GM23248 (cell line): ENCODE measurements at regions not wholly inside any gene's neighbourhood (a gene's known extent, or its start where the extent isn't known, plus 50 kb on each side); places are given as distances from the start of the nearest gene placed in this dataset.

Experiments used
- DNase-seq: peaks from one replicate; pipeline ENCODE4 v3.0.0-alpha.2; 2015
- H2AFZ ChIP-seq: fragments of 200-600 bp; sonication (generic); 2 replicates; pipeline ENCODE4 v1.6.1; 2016; ENCODE audit warnings: antibody characterized with exemption
- H3F3A ChIP-seq: fragments of 200-600 bp; sonication (generic); 2 replicates; pipeline ENCODE4 v1.6.1; 2016; ENCODE audit warnings: mild to moderate bottlenecking, antibody characterized with exemption, mixed run types; ENCODE audit not compliant: insufficient read depth
- H3K27ac ChIP-seq: fragments of 200-600 bp; sonication (generic); 2 replicates; pipeline ENCODE4 v1.5.1; 2016; ENCODE audit warnings: mild to moderate bottlenecking
- H3K27me3 ChIP-seq: fragments of 200-600 bp; sonication (generic); replicated peaks from 2 replicates; pipeline ENCODE4 v1.6.1; 2016; ENCODE audit warnings: mild to moderate bottlenecking; ENCODE audit not compliant: insufficient read depth
- H3K36me3 ChIP-seq: fragments of 200-600 bp; sonication (generic); 2 replicates; pipeline ENCODE4 v1.6.1; 2016; ENCODE audit warnings: low read depth, mild to moderate bottlenecking
- H3K4me1 ChIP-seq: fragments of 200-600 bp; sonication (generic); 2 replicates; pipeline ENCODE4 v1.6.1; 2016; ENCODE audit warnings: mild to moderate bottlenecking; ENCODE audit not compliant: insufficient read depth
- H3K4me2 ChIP-seq: fragments of 200-600 bp; sonication (generic); one replicate; pipeline ENCODE4 v1.6.1; 2016; ENCODE audit warnings: mild to moderate bottlenecking; ENCODE audit not compliant: unreplicated experiment
- H3K4me3 ChIP-seq: fragments of 200-600 bp; sonication (generic); 2 replicates; pipeline ENCODE4 v1.5.1; 2016; ENCODE audit warnings: mild to moderate bottlenecking
- H3K79me2 ChIP-seq: fragments of 200-600 bp; sonication (generic); 2 replicates; pipeline ENCODE4 v1.6.1; 2016; ENCODE audit warnings: mild to moderate bottlenecking; ENCODE audit not compliant: insufficient read depth
- H3K9ac ChIP-seq: fragments of 200-600 bp; sonication (generic); 2 replicates; pipeline ENCODE4 v1.6.1; 2016; ENCODE audit warnings: mild to moderate bottlenecking
- H3K9me2 ChIP-seq: fragments of 200-600 bp; sonication (generic); 2 replicates; pipeline ENCODE4 v1.6.1; 2016; ENCODE audit warnings: mixed run types, mild to moderate bottlenecking, moderate library complexity; ENCODE audit not compliant: insufficient read depth
- H3K9me3 ChIP-seq: fragments of 200-600 bp; sonication (generic); one replicate; pipeline ENCODE4 v1.6.1; 2017; ENCODE audit warnings: low read depth
- H4K20me1 ChIP-seq: fragments of 200-600 bp; sonication (generic); 2 replicates; pipeline ENCODE4 v1.6.0; 2016; ENCODE audit not compliant: insufficient read depth
- EZH2 ChIP-seq: fragments of 200-600 bp; sonication (generic); IDR thresholded peaks from 2 replicates; pipeline ENCODE4 v1.6.1; 2018; ENCODE audit warnings: antibody characterized with exemption, mild to moderate bottlenecking; ENCODE audit not compliant: insufficient read depth, poor library complexity, severe bottlenecking
- EZH2phosphoT487 ChIP-seq: fragments of 200-600 bp; sonication (generic); IDR thresholded peaks from 2 replicates; pipeline ENCODE4 v1.6.1; 2018; ENCODE audit warnings: antibody characterized with exemption, moderate library complexity, mild to moderate bottlenecking, low read depth; ENCODE audit not compliant: insufficient read depth
- WGBS, 2 experiments: methylation state at CpG; one replicate each; pipeline ENCODE4 v1.1.6; 2015 to 2017; ENCODE audit warnings: low lambda C conversion rate in 2 of 2, low coverage in 1 of 2; ENCODE audit errors: missing lambda C conversion rate in 2 of 2; 5-methylcytosine and 5-hydroxymethylcytosine counted together
- in situ Hi-C: fragments of 300-500 bp; cut with MboI; formaldehyde crosslinking; loops from 2 replicates; pipeline ENCODE4 v1.15.0; 2020

GRCh38 chr17:77285594-77286390 lies 145.0 kb downstream of the SEC14L1 start:
- Histone ChIP-seq H3K9me2 (no peaks in the 10 kb centered on the region), H3K4me2 (peak overlapping the region; percentile 66), H3K4me3 (peak overlapping the region; percentile 29), H3K36me3 (no peaks in the 10 kb centered on the region), H3K27me3 (no peaks in the 10 kb centered on the region), H3K79me2 (peaks cover 8% of the 10 kb centered on the region; the same call in 1 of the 2 replicates), H3K9me3 (no peaks in the 10 kb centered on the region), H3F3A (peaks cover 27% of the 10 kb centered on the region), H4K20me1 (no peaks in the 10 kb centered on the region), H3K4me1 (peaks cover 45% of the 10 kb centered on the region), H2AFZ (no peak overlapping the region), H3K27ac (peak overlapping the region; percentile 95), H3K9ac (peak overlapping the region; percentile 76)
- DNase-seq, result peak; percentile 98
- no peak for TF ChIP-seq EZH2
- no peak for TF ChIP-seq EZH2phosphoT487
- in situ Hi-C loops, result no loop called here
- WGBS, 2 experiments, result 55 to 58% methylated on average over 34 of the region's 34 CpGs

DNA sequence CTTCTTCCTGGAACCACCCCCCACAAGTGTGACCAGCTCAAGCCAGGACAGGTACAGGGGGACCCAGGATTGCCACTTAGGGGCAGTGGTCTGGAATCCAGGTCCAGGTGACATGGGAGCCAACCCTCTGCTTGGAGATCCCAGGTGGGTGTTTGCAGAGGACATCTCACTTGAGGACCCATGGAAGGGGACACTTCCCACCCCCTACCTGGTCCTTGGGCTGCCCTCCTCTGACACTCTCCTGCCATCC lies 145.5 kb downstream of the SEC14L1 start:
- no peak overlapping the region for H2AFZ ChIP-seq
- no peak overlapping the region for H3K4me3 ChIP-seq
- H3K4me2 ChIP-seq, result peak overlapping the region; percentile 52
- peak overlapping the region; percentile 76 for H3K9ac ChIP-seq
- no peaks in the 10 kb centered on the region for H3K9me3 ChIP-seq
- no peak for DNase-seq
- TF ChIP-seq EZH2 (no peak), EZH2phosphoT487 (no peak)
- no peaks in the 10 kb centered on the region for H3K36me3 ChIP-seq
- H3K4me1 ChIP-seq, result peaks cover 45% of the 10 kb centered on the region
- no peaks in the 10 kb centered on the region for H3K9me2 ChIP-seq
- H4K20me1 ChIP-seq, result no peaks in the 10 kb centered on the region
- H3F3A ChIP-seq, result peaks cover 27% of the 10 kb centered on the region
- peaks cover 8% of the 10 kb centered on the region; the same call in 1 of the 2 replicates for H3K79me2 ChIP-seq
- H3K27ac ChIP-seq, result peak overlapping the region; percentile 95
- in situ Hi-C loops, result no loop called here
- no peaks in the 10 kb centered on the region for H3K27me3 ChIP-seq

DNA sequence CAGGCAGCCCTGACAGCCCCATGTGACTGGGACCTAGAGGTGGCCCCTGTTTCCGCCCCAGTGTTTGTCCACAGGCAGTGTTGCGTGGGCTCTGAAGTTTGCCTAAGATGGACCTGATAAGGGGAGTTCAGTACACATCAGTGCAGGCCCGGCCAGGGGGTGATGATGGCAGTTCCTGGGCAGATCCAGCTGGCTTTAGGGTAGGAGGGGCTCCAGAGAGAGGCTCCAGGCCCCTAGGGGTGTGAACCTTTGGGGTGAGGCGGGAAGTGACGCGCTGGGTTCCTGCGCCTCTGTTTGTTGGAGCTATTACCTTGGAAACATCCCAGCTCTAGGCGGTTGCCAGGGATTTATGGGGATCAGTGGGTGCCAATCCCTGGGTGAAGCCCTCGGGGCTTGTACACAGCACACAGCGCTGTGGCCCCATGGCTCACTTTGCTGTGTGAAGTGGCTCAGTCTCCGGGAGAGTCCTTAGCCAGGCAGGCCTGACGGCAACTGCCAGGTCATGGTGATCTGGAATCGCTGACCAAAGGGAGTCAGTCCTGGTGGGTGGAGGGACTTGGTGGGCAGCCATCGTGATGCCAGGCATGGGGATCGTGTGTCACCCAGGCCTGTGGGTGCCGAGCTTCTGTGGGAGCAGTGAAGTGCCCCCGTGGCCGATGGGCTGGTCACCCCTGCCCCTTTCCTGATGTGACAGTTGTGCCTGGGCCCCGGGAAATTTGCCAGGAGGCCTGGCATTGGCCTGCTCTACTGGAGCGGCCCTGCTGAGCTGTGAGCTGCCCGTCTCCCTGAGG lies 146.1 kb downstream of the SEC14L1 start:
- H3K4me1 ChIP-seq, result peaks cover 45% of the 10 kb centered on the region

DNA sequence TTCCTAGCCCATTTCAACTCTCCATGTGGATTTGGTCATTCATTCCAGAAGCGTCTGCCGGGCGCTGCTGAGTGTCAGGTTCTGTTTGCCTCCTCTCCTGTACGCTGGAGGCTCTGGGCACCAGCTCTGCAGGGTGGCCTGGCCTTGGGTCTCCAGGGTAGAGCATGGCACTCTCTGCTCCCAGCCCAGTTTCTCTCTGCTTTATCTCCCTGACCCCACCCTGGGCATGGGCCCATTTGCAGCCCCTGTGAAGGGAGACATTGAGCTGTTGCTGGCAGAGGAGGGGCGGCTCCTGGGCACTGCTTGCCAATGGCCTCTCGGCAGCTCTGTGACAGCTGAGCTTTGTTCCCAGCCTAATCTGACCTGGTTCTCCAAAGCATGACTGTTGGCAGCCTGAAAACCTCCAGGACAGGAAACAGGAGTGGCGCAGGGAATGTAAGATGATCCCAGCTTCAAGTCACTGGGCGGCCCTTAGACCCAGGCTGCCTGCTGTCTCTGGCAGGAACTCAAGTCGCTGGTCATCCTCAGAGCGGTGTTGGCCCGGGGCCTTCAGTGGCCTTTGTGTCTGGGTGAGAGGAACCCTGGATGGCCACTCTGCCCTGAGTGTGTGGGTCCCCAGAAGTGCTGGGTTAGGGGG lies 146.8 kb downstream of the SEC14L1 start:
- no peaks in the 10 kb centered on the region for H3K36me3 ChIP-seq
- peaks cover 8% of the 10 kb centered on the region; the same call in 1 of the 2 replicates for H3K79me2 ChIP-seq
- H3F3A ChIP-seq, result peaks cover 21% of the 10 kb centered on the region
- no peaks in the 10 kb centered on the region for H3K9me2 ChIP-seq
- H2AFZ ChIP-seq, result no peak overlapping the region
- TF ChIP-seq EZH2phosphoT487, result no peak
- no peak for TF ChIP-seq EZH2
- no peak overlapping the region for H3K4me3 ChIP-seq
- no peaks in the 10 kb centered on the region for H3K9me3 ChIP-seq
- DNase-seq, result peak; percentile 95
- 40 to 48% methylated on average over 11 of the region's 11 CpGs for WGBS, 2 experiments
- peak overlapping the region; percentile 76 for H3K9ac ChIP-seq
- H3K4me2 ChIP-seq, result peak overlapping the region; percentile 65
- peak overlapping the region; percentile 95 for H3K27ac ChIP-seq
- no peaks in the 10 kb centered on the region for H3K27me3 ChIP-seq
- H4K20me1 ChIP-seq, result no peaks in the 10 kb centered on the region
- peaks cover 45% of the 10 kb centered on the region for H3K4me1 ChIP-seq
- in situ Hi-C loops, result no loop called here

More for the DNA sequence above, 146.1 kb downstream of the SEC14L1 start:
- H4K20me1 ChIP-seq, result no peaks in the 10 kb centered on the region
- TF ChIP-seq EZH2phosphoT487 (no peak), EZH2 (no peak)
- H3K27ac ChIP-seq, result peak overlapping the region; percentile 95
- H3K4me3 ChIP-seq, result no peak overlapping the region
- 76 to 82% methylated on average over 18 to 21 of the region's 21 CpGs for WGBS, 2 experiments
- H3K4me2 ChIP-seq, result peak overlapping the region; percentile 65
- no peaks in the 10 kb centered on the region for H3K27me3 ChIP-seq
- in situ Hi-C loops, result no loop called here
- H3K79me2 ChIP-seq, result peaks cover 8% of the 10 kb centered on the region; the same call in 1 of the 2 replicates
- peaks cover 27% of the 10 kb centered on the region for H3F3A ChIP-seq
- H2AFZ ChIP-seq, result no peak overlapping the region
- peak; percentile 64 for DNase-seq
- no peaks in the 10 kb centered on the region for H3K9me2 ChIP-seq
- H3K9me3 ChIP-seq, result no peaks in the 10 kb centered on the region
- H3K36me3 ChIP-seq, result no peaks in the 10 kb centered on the region
- H3K9ac ChIP-seq, result peak overlapping the region; percentile 76
